KMS-11 (cell line): ENCODE measurements at regions not wholly inside any gene's neighbourhood (a gene's known extent, or its start where the extent isn't known, plus 50 kb on each side); places are given as distances from the start of the nearest gene placed in this dataset.

ENCODE experiments used
- H2AFZ ChIP-seq: fragments of 200-600 bp; sonication (generic); 2 replicates; pipeline ENCODE4 v1.6.1; 2016; ENCODE audit warnings: antibody characterized with exemption, mixed run types, low read depth
- H3K27ac ChIP-seq: fragments of 200-600 bp; sonication (generic); 2 replicates; pipeline ENCODE4 v1.6.1; 2016; ENCODE audit warnings: mild to moderate bottlenecking, mixed run types
- H3K27me3 ChIP-seq: fragments of 200-600 bp; sonication (generic); 2 replicates; pipeline ENCODE4 v1.6.1; 2017; ENCODE audit warnings: mild to moderate bottlenecking, low read depth, mixed run types, moderate library complexity; ENCODE audit not compliant: insufficient read depth
- H3K36me3 ChIP-seq: fragments of 200-600 bp; sonication (generic); 2 replicates; pipeline ENCODE4 v1.6.1; 2017; ENCODE audit warnings: mild to moderate bottlenecking, mixed run types; ENCODE audit not compliant: insufficient read depth
- H3K4me1 ChIP-seq: fragments of 200-600 bp; sonication (generic); 2 replicates; pipeline ENCODE4 v1.6.1; 2016; ENCODE audit warnings: mild to moderate bottlenecking, low read depth, mixed run types; ENCODE audit not compliant: poor library complexity, severe bottlenecking
- H3K4me2 ChIP-seq: fragments of 200-600 bp; sonication (generic); 2 replicates; pipeline ENCODE4 v1.7.0; 2016; ENCODE audit warnings: mild to moderate bottlenecking, mixed run types
- H3K4me3 ChIP-seq: fragments of 200-600 bp; sonication (generic); IDR thresholded peaks from 2 replicates; pipeline ENCODE4 v1.6.1; 2017; ENCODE audit warnings: low read depth, low read length, mixed read lengths; ENCODE audit not compliant: insufficient read depth
- H3K79me2 ChIP-seq: fragments of 200-600 bp; sonication (generic); 2 replicates; pipeline ENCODE4 v1.6.1; 2016; ENCODE audit warnings: low read depth, mixed run types; ENCODE audit not compliant: insufficient read depth
- H3K9ac ChIP-seq: fragments of 200-600 bp; sonication (generic); 2 replicates; pipeline ENCODE4 v1.6.1; 2016; ENCODE audit warnings: mild to moderate bottlenecking, mixed run types
- H4K20me1 ChIP-seq: fragments of 200-600 bp; sonication (generic); 2 replicates; pipeline ENCODE4 v1.6.1; 2016; ENCODE audit warnings: mild to moderate bottlenecking, mixed run types; ENCODE audit not compliant: insufficient read depth
- TF ChIP-seq, protein P1 (sequence below): fragments of 200-600 bp; sonication (generic); conservative IDR thresholded peaks from 2 replicates; pipeline ENCODE4 v1.6.1; 2017; ENCODE audit warnings: low read depth, mild to moderate bottlenecking, antibody characterized with exemption, low read length, moderate library complexity, mixed read lengths

DNA sequence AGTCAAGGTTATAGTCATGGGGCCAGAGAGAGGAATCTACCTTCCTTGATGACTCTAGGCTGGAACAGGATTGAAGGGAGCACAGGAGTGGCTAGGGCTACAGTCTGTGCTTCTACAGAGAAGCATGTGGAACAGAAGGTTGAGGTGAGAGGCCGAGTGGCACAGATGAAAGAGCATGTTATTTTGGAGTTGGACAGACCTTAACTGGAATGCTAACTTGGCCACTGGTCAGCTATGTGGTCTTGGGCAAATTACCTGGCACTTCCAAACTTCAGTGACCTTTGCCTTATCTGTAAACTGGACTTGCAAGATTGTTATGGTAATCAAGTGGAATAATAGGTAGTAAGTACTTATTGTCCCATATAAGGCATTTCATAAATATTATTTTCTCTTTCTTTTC is 252.7 kb downstream of the KCNRG start:
- H4K20me1 ChIP-seq: no peaks in the 10 kb centered on the region
- H2AFZ ChIP-seq: no peak overlapping the region
- no peaks in the 10 kb centered on the region for H3K36me3 ChIP-seq
- no peaks in the 10 kb centered on the region for H3K4me1 ChIP-seq
- no peak overlapping the region for H3K9ac ChIP-seq
- H3K27ac ChIP-seq: no peak overlapping the region
- no peaks in the 10 kb centered on the region for H3K27me3 ChIP-seq
- no peaks in the 10 kb centered on the region for H3K79me2 ChIP-seq
- no peak overlapping the region for H3K4me2 ChIP-seq
- TF ChIP-seq, protein P1, sequence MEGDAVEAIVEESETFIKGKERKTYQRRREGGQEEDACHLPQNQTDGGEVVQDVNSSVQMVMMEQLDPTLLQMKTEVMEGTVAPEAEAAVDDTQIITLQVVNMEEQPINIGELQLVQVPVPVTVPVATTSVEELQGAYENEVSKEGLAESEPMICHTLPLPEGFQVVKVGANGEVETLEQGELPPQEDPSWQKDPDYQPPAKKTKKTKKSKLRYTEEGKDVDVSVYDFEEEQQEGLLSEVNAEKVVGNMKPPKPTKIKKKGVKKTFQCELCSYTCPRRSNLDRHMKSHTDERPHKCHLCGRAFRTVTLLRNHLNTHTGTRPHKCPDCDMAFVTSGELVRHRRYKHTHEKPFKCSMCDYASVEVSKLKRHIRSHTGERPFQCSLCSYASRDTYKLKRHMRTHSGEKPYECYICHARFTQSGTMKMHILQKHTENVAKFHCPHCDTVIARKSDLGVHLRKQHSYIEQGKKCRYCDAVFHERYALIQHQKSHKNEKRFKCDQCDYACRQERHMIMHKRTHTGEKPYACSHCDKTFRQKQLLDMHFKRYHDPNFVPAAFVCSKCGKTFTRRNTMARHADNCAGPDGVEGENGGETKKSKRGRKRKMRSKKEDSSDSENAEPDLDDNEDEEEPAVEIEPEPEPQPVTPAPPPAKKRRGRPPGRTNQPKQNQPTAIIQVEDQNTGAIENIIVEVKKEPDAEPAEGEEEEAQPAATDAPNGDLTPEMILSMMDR: no peak
- H3K4me3 ChIP-seq: no peak overlapping the region

DNA sequence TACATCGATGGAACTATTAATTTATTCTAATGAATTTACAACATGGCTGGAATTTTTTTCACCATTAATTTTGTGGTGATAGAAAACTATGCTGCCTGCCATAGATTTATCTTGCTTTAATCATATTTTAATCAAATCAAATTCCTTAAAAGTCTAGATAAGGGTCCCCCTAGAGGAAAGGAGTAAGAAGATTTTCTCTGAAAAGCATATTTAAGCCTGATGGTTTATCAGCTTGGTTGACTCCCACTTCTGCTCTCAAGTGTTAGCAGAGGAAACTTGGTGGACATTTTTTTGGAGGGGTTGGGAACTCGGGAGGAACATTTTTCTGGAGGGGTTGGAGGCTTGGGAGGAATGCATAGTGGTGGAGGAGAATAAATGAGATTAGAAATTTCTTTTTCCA is 253.3 kb downstream of the KCNRG start:
- no peak overlapping the region for H3K9ac ChIP-seq
- no peak overlapping the region for H2AFZ ChIP-seq
- no peak overlapping the region for H3K4me2 ChIP-seq
- no peaks in the 10 kb centered on the region for H3K79me2 ChIP-seq
- no peaks in the 10 kb centered on the region for H3K36me3 ChIP-seq
- H3K4me3 ChIP-seq: no peak overlapping the region
- no peaks in the 10 kb centered on the region for H4K20me1 ChIP-seq
- no peaks in the 10 kb centered on the region for H3K27me3 ChIP-seq
- TF ChIP-seq, protein P1: no peak
- H3K4me1 ChIP-seq: no peaks in the 10 kb centered on the region
- no peak overlapping the region for H3K27ac ChIP-seq

DNA sequence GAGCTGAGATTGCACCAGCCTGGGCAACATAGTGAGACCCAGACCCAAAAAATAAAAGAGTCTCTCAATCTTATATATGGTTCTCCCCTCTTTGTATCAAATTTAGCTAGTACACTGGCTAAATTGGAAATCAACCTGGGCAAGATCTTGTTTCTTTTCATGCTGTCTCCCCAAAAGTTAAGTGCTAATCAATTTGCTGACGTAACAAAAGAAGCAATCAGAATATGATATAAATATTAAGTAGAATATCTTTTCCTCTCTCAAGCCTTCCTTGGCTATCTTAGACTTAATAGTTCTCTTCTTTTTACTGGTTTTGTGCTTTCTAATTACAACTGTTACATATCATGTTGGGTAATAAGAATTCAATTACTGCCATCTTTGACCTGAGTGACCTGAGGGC is 258.9 kb downstream of the KCNRG start:
- no peak overlapping the region for H3K4me2 ChIP-seq
- H3K4me3 ChIP-seq: no peak overlapping the region
- H3K27ac ChIP-seq: no peak overlapping the region
- H3K36me3 ChIP-seq: no peaks in the 10 kb centered on the region
- TF ChIP-seq, protein P1: no peak
- H3K9ac ChIP-seq: no peak overlapping the region
- no peak overlapping the region for H2AFZ ChIP-seq
- H3K27me3 ChIP-seq: no peaks in the 10 kb centered on the region
- H3K4me1 ChIP-seq: no peaks in the 10 kb centered on the region
- H3K79me2 ChIP-seq: no peaks in the 10 kb centered on the region
- H4K20me1 ChIP-seq: no peaks in the 10 kb centered on the region

DNA sequence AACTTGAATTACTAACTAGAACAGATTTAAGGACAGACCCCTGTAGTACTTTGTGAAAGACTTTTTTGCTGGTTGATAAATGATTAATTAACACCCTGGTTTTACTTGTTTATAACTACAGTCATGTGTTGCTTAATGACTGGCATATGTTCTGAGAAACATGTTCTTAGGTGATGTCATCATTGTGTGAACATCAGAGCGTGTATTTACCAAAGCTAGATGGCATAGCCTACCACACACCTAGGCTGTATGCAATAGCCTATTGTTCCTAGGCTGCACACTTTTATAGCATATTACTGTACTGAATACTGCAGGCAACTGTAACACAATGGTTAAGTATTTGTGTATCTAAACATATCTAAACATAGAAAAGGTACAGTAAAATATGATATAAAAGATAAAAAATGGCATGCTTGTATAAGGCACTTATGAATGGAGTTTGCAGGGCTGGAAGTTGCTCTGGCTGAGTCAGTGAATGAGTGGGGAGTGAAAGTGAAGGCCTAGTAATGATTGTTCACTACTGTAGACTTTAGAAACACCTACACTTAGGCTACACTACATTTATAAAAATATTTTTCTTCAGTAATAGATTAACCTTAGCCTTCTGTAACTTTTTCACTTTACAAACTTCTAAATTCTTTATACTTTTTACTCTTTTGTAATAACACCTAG is 260.3 kb downstream of the KCNRG start:
- Histone ChIP-seq H3K9ac (no peak overlapping the region), H3K4me2 (no peak overlapping the region), H3K36me3 (no peaks in the 10 kb centered on the region), H4K20me1 (no peaks in the 10 kb centered on the region), H3K4me1 (no peaks in the 10 kb centered on the region), H2AFZ (no peak overlapping the region), H3K4me3 (no peak overlapping the region), H3K27me3 (no peaks in the 10 kb centered on the region), H3K79me2 (no peaks in the 10 kb centered on the region), H3K27ac (no peak overlapping the region)
- TF ChIP-seq, protein P1: no peak
